HL-60 (cell line): ENCODE measurements at regions not wholly inside any gene's neighbourhood (a gene's known extent, or its start where the extent isn't known, plus 50 kb on each side); places are given as distances from the start of the nearest gene placed in this dataset.

Source experiments
- CTCF ChIP-seq: IDR thresholded peaks from one replicate; pipeline ENCODE4 v1.5.1; 2011; ENCODE audit warnings: low read length, control low read depth, inconsistent platforms; ENCODE audit not compliant: insufficient read depth
- GABPA ChIP-seq: IDR thresholded peaks from 2 replicates; pipeline ENCODE4 v1.6.1; 2012; ENCODE audit warnings: low read depth
- POLR2AphosphoS5 ChIP-seq: IDR thresholded peaks from 2 replicates; pipeline ENCODE4 v1.6.1; 2012; ENCODE audit warnings: low read depth
- REST ChIP-seq: IDR thresholded peaks from 2 replicates; pipeline ENCODE4 v1.6.1; 2012; ENCODE audit warnings: low read depth; ENCODE audit not compliant: insufficient replicate concordance

GRCh38 chr2:116716038-116716437, 1098.5 kb upstream of the DDX18 start:
- TF ChIP-seq CTCF (no peak), POLR2AphosphoS5 (no peak), REST (no peak), GABPA (no peak)
